ENCODE measurements at regions not wholly inside any gene's neighbourhood (a gene's known extent, or its start where the extent isn't known, plus 50 kb on each side); places are given as distances from the start of the nearest gene placed in this dataset.

GRCh38 chr11:133621611-133622010, 89.3 kb upstream of the OPCML start:
- TF ChIP-seq POLR2AphosphoS5 (IDR thresholded peaks at IDR 0.05) (no peak), CTCF (IDR thresholded peaks at IDR 0.05) (no peak)
